Cardiac septum (tissue), 1 donor: ENCODE measurements at regions not wholly inside any gene's neighbourhood (a gene's known extent, or its start where the extent isn't known, plus 50 kb on each side); places are given as distances from the start of the nearest gene placed in this dataset.
"Not testable (repeated sequence)": the region's sequence is repeated elsewhere in the genome, so short reads cannot be mapped to it uniquely, and the experiment has no call there.

Source experiments
- DNase-seq: peaks from one replicate; pipeline ENCODE4 v3.0.0-alpha.2; 2020; ENCODE audit warnings: low spot score
- intact Hi-C: fragments of 100-400 bp; cut with DNase I; formaldehyde crosslinking; loops from one replicate; pipeline ENCODE4 v1.14.0; 2022
- donor health status: DM: no; HTN: no; CAD: no.

DNA sequence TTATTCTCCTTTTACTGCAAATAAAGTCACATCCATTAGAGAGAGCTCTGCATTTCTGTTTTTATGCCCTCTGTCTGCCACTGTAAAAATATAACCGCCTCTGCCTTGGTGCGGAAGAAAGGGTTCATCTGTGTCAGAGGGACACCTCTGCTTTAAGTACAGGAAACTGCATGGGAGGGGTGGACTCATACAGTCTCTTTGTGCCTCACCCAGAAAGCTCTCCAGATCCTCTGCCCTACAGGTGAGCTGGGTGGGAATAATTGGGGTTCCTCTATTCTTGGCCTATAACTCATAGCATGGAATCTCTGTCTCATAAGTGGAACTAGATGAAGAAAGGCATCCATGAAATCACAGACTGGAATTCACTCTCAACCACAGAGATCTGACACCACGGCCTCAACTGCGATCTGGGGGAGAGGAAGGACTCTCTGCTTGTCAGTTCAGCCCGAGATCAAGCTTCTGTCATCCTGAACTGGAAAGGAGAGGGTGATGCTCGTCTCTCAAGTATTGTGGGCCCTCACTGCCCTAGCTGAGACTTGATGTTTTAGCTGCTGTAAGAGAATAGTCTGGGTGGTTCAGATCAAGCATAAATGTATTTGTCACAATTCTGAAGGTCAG lies 702.3 kb downstream of the TMEM121 start:
- intact Hi-C loops: no loop called here
- DNase-seq: no peak

DNA sequence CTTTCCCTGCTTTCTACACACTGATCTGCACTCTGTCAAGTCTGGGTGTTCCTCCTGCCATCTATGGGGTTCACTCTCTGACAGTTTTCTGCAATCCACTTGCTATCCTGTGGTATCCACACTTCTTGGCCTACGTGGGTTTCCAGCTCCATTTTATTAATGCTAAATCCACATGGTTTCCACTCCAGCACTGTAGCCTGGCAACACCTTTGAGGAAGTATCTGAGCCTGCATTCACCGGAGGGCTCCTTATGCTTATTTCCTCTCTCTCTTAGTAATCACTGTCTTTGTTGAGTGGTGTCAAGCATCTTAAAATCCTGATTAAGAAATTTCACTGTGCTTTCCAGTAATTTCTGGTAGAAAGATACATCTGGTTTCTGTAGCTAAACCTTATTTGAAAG lies 703.7 kb downstream of the TMEM121 start:
- no peak for DNase-seq
- intact Hi-C loops: no loop called here

DNA sequence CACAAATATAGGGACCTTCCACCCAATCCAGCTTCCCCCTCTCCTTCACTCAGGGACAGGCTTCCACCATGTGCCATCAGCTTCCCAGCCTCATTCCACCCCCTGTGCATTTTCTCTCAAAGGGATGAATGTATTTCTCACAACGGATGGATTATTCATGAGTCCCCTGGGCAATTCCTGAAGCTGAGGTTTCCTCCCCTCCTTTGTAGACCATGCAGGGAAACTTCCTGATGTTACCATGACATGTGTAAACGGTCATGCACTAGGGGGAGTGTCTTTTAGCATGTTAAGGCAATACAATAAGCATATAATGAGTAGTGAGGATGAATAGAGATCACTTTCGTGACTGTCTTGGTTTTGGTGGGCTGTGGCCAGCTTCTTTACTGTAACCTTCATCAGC lies 706.8 kb downstream of the TMEM121 start:
- intact Hi-C loops, DNase-seq: not testable (repeated sequence)

DNA sequence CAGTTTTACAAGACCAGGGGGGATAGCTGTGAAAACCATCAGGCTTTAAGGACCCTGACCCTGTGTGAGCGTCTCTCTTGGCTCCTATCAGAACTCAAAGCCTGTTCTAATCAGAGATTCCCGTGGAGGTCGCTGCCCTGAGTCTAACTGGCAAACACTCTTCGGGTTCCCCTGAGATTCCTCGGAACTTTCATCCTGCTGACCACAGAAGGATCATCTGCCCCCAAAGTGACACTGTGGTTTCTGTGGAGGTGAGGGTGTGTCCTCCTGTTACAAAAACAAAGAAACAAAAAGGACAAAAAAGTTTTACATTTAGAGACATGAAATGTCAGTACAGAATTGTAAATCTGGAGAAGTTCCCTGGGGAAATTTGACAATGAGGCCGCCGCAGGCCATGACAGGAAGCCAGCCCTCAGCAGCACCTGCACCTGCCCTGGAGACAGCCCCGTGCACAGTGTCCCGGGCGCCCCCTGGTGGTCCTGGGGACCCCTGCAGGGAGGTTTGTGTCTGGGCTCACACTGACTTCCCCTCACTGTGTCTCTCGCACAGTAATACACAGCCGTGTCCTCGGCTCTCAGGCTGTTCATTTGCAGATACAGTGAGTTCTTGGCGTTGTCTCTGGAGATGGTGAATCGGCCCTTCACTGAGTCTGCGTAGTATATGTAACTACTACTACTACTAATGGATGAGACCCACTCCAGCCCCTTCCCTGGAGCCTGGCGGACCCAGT lies 708.3 kb downstream of the TMEM121 start:
- intact Hi-C loops, DNase-seq: not testable (repeated sequence)

DNA sequence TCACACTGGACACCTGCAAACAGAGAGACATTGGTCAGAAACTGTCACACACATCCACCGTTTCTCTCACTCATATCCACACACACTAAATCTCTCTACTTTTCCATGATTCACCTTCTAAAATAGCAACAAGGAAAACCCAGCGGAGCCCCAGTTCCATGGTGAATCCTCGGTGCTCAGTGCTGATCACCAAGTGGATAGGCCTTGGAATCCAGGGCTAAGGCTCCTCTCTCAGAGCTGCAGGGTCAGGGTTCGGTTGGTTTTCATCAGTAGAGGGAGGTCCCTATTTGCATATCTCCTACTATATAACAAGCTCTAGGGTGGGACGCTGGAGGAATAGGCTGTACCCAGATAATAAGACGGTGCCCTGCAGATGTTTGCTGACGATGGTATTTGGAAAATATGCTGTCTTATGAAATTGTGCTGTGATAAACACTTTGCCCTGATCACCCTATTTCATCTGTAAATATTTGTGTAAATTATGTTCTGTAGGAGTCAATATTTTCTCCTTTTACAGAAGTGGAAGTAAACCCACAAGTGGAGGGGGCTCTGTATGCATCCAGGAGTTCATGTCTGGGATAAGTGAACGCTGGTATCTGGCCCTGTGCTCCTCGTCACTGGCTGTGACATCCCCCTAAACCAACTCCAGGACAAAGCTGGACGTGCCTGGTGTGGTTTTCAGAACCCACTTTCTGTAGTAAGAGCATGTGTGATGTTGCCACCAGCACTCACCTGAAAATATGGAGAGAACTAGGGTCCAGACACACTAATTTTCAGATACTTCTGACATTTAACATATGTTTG lies 709.2 kb downstream of the TMEM121 start:
- intact Hi-C loops: no loop called here

DNA sequence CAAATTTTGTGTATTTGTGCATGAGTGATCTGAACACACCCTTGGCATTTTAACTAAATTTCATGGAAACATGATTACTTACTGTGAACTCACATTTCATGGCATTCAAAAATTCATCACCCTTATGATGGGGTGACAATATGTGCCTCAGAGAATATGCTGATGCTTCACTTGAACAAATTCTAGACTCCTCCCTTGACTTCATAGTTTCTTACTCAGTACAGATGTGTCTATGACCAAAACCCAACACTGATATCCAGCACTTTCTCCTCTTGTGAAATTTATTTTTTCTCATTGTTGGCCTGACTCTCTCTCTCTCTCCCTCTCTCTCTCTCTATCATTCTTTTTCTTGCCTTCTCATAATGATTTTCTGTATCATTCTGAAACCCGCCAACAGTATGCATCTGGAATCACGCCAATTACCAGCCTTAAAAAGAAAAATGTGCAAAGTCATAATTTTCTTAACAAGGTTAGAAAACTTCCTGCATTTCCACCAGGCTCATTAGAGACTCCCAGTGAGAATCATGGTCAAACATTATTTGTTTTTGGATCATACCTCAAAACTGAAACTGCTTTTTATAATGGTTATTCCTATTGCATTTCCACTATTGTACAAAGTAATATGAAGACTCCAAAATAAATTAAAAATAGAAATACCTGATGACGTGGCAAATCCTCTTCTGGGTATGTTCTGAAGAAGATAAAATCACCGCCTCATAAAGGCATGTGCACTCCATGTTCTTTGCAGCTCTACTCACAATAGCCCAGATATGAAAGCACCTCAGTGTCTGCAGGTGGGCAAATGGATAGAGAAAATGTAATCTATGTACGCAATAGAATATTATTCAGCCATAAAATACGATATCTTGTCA lies 722.2 kb downstream of the TMEM121 start:
- no peak for DNase-seq
- intact Hi-C loops: no loop called here

More for the DNA sequence above, 709.2 kb downstream of the TMEM121 start:
- no peak for DNase-seq

DNA sequence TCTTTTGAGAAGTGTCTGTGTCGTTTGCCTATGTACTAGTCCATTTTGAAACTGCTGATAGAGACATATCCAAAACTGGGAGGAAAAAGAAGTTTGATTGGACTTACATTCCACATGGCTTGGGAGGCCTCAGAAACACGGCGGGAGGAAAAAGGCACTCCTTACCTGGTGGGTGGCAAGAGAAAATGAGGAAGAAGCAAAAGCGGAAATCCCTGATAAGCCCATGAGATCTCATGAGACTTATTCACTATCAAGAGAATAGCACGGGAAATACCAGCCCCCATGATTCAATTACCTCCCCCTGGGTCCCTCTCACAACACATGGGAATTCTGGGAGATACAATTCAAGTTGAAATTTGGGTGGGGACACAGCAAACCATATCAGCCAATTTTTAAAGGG lies 727.6 kb downstream of the TMEM121 start:
- DNase-seq, intact Hi-C loops: not testable (repeated sequence)

DNA sequence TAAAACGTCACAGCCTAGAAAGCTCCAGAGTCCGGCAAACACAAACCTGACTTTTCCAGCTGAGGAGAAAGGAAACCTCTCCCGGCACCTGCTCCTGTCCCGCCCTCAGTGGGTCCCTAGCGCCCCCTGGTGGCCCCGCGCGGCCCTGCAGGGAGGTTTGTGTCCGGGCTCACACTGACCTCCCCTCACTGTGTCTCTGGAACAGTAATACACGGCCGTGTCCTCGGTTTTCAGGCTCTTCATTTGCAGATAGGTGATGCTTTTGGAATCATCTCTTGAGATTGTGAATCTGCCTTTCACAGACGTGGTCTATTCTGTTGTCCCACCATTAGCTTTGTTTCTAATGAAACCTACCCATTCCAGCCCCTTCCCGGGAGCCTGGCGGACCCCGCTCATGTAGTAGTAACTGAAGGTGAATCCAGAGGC lies 731.2 kb downstream of the TMEM121 start:
- intact Hi-C loops, DNase-seq: not testable (repeated sequence)

DNA sequence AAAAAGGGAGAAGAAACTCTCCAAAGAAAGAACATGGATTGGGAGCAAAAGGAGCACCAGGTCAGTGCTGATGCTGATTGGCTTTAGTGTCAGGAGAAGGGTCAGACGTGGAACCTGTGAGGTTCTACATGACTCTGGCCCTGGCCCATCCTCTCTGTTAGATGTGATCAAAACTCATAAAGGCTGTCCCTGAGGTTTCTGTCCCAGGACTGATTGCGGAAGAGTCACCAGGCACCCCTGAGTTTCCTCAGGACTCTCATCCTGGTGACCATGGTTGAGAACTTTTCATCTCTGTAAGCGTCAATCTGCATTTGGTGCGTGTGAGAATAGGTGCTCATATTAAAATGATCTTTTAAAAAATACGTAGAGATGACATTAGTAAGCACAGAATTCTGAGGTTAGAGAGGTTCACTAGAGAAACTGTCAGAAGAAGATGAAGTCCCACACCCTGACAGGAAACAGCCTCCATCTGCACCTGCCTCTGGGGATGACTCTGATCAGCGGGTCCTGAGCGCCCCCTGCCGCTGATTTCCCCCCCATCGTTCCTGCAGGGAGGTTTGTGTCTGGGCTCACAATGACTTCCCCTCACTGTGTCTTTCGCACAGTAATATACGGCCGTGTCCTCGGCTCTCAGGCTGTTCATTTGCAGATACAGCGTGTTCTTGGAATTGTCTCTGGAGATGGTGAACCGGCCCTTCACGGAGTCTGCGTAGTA lies 741.8 kb downstream of the TMEM121 start:
- DNase-seq: no peak
- intact Hi-C loops: no loop called here

DNA sequence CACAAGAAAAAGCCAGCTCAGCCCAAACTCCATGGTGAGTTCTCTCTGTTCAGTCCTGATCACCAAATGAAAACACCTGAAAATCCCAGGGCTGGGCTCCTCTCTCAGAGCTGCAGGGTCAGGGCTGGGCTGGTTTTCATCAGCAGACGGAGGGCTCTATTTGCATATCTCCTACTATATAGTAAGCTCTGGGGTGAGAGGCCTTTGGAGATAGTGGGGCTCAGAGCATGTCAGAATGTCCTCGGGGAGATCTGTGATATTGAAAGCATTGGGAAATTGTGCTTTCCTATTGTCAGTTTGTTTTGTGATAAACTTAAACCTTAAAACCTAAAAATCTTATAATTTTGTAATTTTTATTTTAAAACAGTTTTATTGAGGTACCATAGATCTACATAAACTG lies 742.6 kb downstream of the TMEM121 start:
- no peak for DNase-seq
- intact Hi-C loops: no loop called here

DNA sequence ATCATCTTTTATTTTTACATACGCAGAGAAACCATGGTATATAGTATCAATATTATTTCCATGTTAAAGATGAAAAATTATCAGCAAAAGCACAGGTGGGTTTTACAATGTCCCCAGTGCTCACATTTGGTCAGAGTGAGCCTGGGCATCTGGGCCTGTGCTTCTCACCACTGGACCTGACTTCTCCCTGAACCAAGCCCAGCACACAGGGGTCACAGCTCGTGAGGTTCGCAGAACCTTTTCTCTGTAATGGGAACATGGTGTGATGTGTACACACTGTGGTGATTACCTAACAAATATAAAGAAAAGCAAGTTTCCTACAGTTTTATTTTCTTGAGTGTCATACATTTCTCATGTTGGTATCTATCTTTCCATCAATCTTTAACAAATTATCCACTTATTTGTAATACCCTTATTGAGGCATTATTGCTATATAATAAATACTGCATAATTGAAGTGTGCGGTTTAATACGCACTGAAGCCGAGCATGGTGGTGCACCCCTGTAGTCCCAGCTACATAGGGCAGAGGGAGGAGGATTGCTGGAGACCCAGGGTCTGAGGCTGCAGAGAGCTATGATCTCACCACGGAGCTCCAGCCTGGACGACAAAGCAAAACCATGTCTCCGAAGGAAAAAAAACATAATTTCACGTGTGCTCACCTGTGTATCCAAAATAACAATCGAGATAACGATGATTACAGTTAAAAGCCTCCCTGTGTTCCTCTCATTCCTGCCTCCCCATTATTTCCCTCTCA lies 743.2 kb downstream of the TMEM121 start:
- intact Hi-C loops: no loop called here
- no peak for DNase-seq

DNA sequence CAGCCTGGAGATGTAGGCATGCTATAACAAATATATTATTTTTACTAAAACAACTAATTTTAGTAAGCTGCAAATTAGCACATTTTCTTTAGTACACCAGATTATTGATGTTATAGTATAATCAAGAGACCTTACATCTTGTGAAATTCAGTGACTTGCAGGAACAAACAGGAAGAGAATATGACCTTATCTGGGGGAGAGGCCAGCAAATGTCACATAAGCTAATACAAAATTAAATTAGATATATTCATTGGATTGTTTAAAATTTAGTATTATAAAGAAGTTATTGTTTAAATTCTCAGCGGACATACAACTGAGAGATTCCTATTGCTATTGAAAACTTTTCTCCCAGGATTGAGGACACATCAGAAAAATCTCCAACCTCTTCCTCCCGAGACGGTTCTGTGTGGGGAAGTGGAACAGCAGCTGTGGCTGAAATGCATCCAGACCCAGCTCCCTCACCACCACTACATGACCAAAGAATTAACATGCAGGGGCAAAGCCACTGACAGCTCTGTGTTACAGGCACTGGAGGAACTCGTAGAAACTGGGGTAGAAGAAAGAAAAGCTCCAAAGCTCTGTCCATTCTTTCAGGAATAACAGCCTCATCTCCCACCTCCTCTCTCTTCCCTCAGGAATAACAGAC lies 744.2 kb downstream of the TMEM121 start:
- intact Hi-C loops, DNase-seq: not testable (repeated sequence)

DNA sequence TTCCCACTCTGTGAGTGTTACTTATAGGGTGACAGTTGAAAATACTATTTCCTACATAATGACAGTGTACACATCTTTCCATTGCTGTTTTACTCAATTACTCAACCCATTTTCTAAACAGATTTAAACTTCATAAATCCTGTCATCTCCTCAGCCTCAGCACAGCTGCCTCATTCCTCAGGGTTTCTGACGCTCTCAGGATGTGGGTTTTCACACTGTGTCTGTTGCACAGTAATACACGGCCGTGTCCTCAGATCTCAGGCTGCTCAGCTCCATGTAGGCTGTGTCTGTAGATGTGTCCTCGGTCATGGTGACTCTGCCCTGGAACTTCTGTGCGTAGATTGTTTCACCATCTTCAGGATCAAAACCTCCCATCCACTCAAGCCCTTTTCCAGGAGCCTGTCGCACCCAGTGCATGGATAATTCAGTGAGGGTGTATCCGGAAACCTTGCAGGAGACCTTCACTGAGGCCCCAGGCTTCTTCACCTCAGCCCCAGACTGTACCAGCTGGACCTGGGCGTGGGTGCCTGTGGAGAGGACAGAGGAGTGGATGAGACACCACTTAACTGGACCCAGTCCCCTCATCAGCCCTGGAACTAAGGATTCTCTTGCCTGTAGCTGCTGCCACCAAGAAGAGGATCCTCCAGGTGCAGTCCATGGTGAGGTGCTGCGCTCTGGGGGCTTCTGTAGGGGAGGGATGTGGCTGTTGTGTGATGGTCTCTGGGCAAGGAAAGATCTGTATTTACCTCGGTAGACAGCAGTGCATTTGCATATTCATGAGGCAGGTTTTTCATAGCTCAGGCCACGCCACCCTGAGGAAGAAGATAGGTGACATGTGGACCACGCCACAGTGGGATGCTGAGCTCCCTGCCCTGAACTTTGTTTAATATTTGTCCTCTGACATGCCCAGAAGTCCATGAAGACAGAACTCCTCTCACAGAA lies 750.2 kb downstream of the TMEM121 start:
- intact Hi-C loops: no loop called here
- DNase-seq: no peak

DNA sequence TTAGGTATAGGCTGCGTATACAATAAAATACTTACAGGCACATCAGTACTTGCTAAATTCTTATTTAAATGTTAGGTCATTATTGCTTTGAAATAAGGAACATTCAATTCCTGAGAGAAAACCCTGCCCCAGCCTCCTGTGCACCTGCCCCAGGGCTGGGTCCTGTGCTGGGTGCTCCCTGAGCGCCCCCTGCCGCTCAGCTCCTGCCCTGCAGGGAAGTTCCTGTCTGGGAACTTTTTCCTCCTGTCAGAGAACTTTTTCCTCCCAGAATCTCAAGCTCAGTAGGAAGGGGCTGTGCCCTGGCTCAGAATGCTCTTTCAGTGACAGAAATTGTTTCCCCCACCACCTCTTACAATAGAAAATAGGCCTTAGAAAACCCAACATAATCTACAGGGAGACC lies 751.1 kb downstream of the TMEM121 start:
- no peak for DNase-seq
- intact Hi-C loops: no loop called here

DNA sequence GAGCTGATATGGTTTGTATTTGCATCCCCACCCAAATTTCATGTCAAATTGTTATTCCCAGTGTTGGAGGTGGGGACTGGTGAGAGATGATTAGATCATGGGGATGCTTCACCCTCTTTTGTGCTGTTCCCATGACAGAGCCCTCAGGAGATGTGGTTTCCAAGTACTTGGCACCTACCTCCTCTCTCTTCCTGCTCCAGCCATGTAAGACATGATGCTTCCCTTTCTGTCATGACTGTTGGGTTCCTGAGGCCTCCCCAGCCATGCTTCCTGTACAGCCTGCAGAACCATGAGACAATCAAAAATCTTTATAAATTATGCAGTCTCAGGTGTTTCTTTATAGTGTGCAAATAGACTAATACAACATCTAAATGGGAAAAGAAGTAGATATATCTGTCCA lies 754.5 kb downstream of the TMEM121 start:
- intact Hi-C loops: no loop called here
- DNase-seq: no peak

DNA sequence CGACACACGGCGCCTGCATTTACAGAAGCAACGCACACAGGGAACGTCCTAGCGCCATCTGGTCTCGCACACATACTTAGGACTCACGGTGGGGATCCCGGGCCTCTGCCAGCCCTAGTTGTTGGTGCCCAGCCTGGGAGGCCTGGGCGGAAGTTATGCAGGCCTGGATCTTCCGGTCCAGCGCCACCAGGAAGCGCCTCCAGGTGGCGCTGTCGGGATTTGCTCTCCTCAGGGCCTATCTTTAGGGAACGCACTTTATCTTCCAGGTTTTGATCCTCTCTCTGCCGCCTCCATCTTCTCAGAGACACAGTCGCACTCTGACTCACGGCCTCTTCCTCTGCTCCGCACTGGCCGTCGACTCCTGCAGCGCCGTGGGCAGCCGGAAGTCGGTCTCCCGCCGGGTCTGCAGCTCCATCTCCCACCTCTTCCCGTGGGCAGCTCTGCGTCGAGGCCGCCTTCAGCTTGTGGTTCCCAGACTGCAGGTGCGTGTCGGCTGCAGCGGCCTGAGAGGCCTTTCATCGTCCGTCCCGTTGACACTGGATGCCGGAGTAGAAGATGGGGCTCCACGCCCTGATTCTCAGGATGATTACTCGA lies 760.4 kb downstream of the TMEM121 start:
- no peak for DNase-seq
- intact Hi-C loops: no loop called here
